H1 (cell line): ENCODE measurements at regions not wholly inside any gene's neighbourhood (a gene's known extent, or its start where the extent isn't known, plus 50 kb on each side); places are given as distances from the start of the nearest gene placed in this dataset.

Experiments
- BCL11A ChIP-seq, 2 experiments: IDR thresholded peaks; one replicate each; pipeline ENCODE4 v1.6.1; 2011; ENCODE audit warnings: low read depth in 2 of 2, low read length in 2 of 2, mild to moderate bottlenecking in 2 of 2
- CEBPB ChIP-seq: IDR thresholded peaks from 2 replicates; pipeline ENCODE4 v1.6.1; 2012; ENCODE audit warnings: low read depth, low read length
- EZH2 ChIP-seq: fragments of 200-600 bp; sonication (generic); IDR thresholded peaks from 2 replicates; pipeline ENCODE4 v1.7.1; 2012; ENCODE audit warnings: low read depth, mild to moderate bottlenecking, moderate library complexity, low read length, inconsistent platforms; ENCODE audit not compliant: severe bottlenecking
- FOSL1 ChIP-seq: IDR thresholded peaks from 2 replicates; pipeline ENCODE4 v1.6.1; 2011; ENCODE audit warnings: mild to moderate bottlenecking, low read depth, low read length, moderate library complexity; ENCODE audit not compliant: insufficient read depth
- JUND ChIP-seq: IDR thresholded peaks from 2 replicates; pipeline ENCODE4 v1.6.1; 2011; ENCODE audit warnings: mild to moderate bottlenecking, improper control_type of control experiment, low read length
- NRF1 ChIP-seq: IDR thresholded peaks from 2 replicates; pipeline ENCODE4 v1.6.1; 2011; ENCODE audit warnings: mild to moderate bottlenecking, low read depth, low read length, improper control_type of control experiment
- PHF8 ChIP-seq: fragments of 200-600 bp; sonication (generic); conservative IDR thresholded peaks from 2 replicates; pipeline ENCODE4 v1.7.1; 2012; ENCODE audit warnings: low read depth, mild to moderate bottlenecking, inconsistent platforms, low read length, moderate library complexity
- SAP30 ChIP-seq: fragments of 300-600 bp; sonication (generic); IDR thresholded peaks from 2 replicates; pipeline ENCODE4 v1.7.1; 2012; ENCODE audit warnings: low read length, moderate library complexity, mild to moderate bottlenecking, inconsistent platforms; ENCODE audit not compliant: insufficient read depth, insufficient replicate concordance
- SP4 ChIP-seq: IDR thresholded peaks from 2 replicates; pipeline ENCODE4 v1.6.1; 2012; ENCODE audit warnings: low read length, inconsistent platforms
- TAF1 ChIP-seq: IDR thresholded peaks from 2 replicates; pipeline ENCODE4 v1.6.1; 2011; ENCODE audit warnings: mild to moderate bottlenecking, low read depth, low read length
- TEAD4 ChIP-seq: IDR thresholded peaks from 2 replicates; pipeline ENCODE4 v1.6.1; 2012; ENCODE audit warnings: low read depth, low read length, inconsistent platforms, mixed read lengths
- TF ChIP-seq, protein P1 (sequence below): fragments of 300-600 bp; sonication (generic); IDR thresholded peaks from 2 replicates; pipeline ENCODE4 v1.7.1; 2012; ENCODE audit warnings: low read length, moderate library complexity, mild to moderate bottlenecking, inconsistent platforms; ENCODE audit not compliant: insufficient replicate concordance
- TF ChIP-seq, protein P2 (sequence below): IDR thresholded peaks from 2 replicates; pipeline ENCODE4 v1.6.1; 2012; ENCODE audit warnings: inconsistent platforms

DNA sequence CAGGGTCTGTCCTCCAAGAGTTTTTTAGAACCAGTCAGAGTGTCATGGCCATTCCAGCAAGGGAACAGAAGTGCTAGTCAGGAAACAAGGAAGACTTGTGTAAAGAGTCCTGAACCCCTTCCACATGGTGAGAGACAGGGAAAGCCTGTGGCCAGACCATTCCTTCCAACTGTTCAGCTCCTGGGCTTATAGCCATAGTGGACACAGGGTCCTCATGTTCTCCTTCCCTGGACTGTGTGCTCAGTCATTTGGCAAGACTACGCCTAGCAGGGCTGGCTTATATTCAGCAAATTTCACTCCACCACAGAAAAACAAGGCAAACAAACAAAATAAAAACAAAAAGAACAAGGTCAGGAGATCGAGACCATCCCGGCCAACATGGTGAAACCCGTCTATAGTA lies 60.5 kb downstream of the NRN1 start (continued):
- TF ChIP-seq, protein P1, sequence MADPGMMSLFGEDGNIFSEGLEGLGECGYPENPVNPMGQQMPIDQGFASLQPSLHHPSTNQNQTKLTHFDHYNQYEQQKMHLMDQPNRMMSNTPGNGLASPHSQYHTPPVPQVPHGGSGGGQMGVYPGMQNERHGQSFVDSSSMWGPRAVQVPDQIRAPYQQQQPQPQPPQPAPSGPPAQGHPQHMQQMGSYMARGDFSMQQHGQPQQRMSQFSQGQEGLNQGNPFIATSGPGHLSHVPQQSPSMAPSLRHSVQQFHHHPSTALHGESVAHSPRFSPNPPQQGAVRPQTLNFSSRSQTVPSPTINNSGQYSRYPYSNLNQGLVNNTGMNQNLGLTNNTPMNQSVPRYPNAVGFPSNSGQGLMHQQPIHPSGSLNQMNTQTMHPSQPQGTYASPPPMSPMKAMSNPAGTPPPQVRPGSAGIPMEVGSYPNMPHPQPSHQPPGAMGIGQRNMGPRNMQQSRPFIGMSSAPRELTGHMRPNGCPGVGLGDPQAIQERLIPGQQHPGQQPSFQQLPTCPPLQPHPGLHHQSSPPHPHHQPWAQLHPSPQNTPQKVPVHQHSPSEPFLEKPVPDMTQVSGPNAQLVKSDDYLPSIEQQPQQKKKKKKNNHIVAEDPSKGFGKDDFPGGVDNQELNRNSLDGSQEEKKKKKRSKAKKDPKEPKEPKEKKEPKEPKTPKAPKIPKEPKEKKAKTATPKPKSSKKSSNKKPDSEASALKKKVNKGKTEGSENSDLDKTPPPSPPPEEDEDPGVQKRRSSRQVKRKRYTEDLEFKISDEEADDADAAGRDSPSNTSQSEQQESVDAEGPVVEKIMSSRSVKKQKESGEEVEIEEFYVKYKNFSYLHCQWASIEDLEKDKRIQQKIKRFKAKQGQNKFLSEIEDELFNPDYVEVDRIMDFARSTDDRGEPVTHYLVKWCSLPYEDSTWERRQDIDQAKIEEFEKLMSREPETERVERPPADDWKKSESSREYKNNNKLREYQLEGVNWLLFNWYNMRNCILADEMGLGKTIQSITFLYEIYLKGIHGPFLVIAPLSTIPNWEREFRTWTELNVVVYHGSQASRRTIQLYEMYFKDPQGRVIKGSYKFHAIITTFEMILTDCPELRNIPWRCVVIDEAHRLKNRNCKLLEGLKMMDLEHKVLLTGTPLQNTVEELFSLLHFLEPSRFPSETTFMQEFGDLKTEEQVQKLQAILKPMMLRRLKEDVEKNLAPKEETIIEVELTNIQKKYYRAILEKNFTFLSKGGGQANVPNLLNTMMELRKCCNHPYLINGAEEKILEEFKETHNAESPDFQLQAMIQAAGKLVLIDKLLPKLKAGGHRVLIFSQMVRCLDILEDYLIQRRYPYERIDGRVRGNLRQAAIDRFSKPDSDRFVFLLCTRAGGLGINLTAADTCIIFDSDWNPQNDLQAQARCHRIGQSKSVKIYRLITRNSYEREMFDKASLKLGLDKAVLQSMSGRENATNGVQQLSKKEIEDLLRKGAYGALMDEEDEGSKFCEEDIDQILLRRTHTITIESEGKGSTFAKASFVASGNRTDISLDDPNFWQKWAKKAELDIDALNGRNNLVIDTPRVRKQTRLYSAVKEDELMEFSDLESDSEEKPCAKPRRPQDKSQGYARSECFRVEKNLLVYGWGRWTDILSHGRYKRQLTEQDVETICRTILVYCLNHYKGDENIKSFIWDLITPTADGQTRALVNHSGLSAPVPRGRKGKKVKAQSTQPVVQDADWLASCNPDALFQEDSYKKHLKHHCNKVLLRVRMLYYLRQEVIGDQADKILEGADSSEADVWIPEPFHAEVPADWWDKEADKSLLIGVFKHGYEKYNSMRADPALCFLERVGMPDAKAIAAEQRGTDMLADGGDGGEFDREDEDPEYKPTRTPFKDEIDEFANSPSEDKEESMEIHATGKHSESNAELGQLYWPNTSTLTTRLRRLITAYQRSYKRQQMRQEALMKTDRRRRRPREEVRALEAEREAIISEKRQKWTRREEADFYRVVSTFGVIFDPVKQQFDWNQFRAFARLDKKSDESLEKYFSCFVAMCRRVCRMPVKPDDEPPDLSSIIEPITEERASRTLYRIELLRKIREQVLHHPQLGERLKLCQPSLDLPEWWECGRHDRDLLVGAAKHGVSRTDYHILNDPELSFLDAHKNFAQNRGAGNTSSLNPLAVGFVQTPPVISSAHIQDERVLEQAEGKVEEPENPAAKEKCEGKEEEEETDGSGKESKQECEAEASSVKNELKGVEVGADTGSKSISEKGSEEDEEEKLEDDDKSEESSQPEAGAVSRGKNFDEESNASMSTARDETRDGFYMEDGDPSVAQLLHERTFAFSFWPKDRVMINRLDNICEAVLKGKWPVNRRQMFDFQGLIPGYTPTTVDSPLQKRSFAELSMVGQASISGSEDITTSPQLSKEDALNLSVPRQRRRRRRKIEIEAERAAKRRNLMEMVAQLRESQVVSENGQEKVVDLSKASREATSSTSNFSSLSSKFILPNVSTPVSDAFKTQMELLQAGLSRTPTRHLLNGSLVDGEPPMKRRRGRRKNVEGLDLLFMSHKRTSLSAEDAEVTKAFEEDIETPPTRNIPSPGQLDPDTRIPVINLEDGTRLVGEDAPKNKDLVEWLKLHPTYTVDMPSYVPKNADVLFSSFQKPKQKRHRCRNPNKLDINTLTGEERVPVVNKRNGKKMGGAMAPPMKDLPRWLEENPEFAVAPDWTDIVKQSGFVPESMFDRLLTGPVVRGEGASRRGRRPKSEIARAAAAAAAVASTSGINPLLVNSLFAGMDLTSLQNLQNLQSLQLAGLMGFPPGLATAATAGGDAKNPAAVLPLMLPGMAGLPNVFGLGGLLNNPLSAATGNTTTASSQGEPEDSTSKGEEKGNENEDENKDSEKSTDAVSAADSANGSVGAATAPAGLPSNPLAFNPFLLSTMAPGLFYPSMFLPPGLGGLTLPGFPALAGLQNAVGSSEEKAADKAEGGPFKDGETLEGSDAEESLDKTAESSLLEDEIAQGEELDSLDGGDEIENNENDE, result no peak
- TF ChIP-seq EZH2 (no peak), JUND (no peak), CEBPB (no peak), SP4 (no peak), PHF8 (no peak), BCL11A (IDR thresholded peaks at IDR 0.05; ENCODE audit: low read depth in 2 of 2, low read length in 2 of 2) (no peak), TAF1 (no peak), SAP30 (no peak), TEAD4 (no peak), FOSL1 (no peak), NRF1 (no peak)
- TF ChIP-seq, protein P2, sequence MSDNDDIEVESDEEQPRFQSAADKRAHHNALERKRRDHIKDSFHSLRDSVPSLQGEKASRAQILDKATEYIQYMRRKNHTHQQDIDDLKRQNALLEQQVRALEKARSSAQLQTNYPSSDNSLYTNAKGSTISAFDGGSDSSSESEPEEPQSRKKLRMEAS, result no peak
